HuH-7 (cell line): ENCODE measurements at regions not wholly inside any gene's neighbourhood (a gene's known extent, or its start where the extent isn't known, plus 50 kb on each side); places are given as distances from the start of the nearest gene placed in this dataset.
"Not testable (repeated sequence)": the region's sequence is repeated elsewhere in the genome, so short reads cannot be mapped to it uniquely, and the experiment has no call there.

Source experiments
- DNase-seq: peaks from one replicate; pipeline ENCODE4 v3.0.0; 2011; ENCODE audit warnings: low spot score

GRCh38 chr3:153268564-153269279 lies 106.7 kb downstream of the RAP2B start:
- DNase-seq: no peak

- DNase-seq: no peak
Observed at GRCh38 chr3:153269730-153270129, 107.7 kb downstream of the RAP2B start.

- no peak for DNase-seq
Observed at GRCh38 chr3:153273217-153273616, 111.2 kb downstream of the RAP2B start.

GRCh38 chr3:153273767-153274435 lies 111.9 kb downstream of the RAP2B start:
- no peak for DNase-seq

- DNase-seq: no peak
Observed at GRCh38 chr3:153274561-153274960, 112.5 kb downstream of the RAP2B start.

- DNase-seq: no peak
Observed at GRCh38 chr3:153275514-153275913, 113.5 kb downstream of the RAP2B start.

GRCh38 chr3:153277029-153277428 lies 115.0 kb downstream of the RAP2B start:
- no peak for DNase-seq

- DNase-seq: not testable (repeated sequence)
Observed at GRCh38 chr3:153281236-153281997, 119.4 kb downstream of the RAP2B start.

GRCh38 chr3:153282355-153282754 lies 120.3 kb downstream of the RAP2B start:
- no peak for DNase-seq

- no peak for DNase-seq
Observed at GRCh38 chr3:153284282-153284938, 122.4 kb downstream of the RAP2B start.

- no peak for DNase-seq
Observed at GRCh38 chr3:153285194-153285641, 123.2 kb downstream of the RAP2B start.

GRCh38 chr3:153285982-153286381 lies 124.0 kb downstream of the RAP2B start:
- no peak for DNase-seq

- DNase-seq: no peak
Observed at GRCh38 chr3:153287017-153287416, 125.0 kb downstream of the RAP2B start.

GRCh38 chr3:153289334-153289808 lies 127.3 kb downstream of the RAP2B start:
- DNase-seq: no peak

GRCh38 chr3:153290268-153291015 lies 128.4 kb downstream of the RAP2B start:
- DNase-seq: no peak

- no peak for DNase-seq
Observed at GRCh38 chr3:153291059-153291685, 129.1 kb downstream of the RAP2B start.

GRCh38 chr3:153293265-153293664 lies 131.2 kb downstream of the RAP2B start:
- DNase-seq: no peak

- no peak for DNase-seq
Observed at GRCh38 chr3:153295901-153296300, 133.9 kb downstream of the RAP2B start.

- no peak for DNase-seq
Observed at GRCh38 chr3:153305189-153305588, 143.2 kb downstream of the RAP2B start.

- DNase-seq: no peak
Observed at GRCh38 chr3:153311541-153311940, 149.5 kb downstream of the RAP2B start.
